Common myeloid progenitor, CD34-positive (primary cell): ENCODE measurements at regions not wholly inside any gene's neighbourhood (a gene's known extent, or its start where the extent isn't known, plus 50 kb on each side); places are given as distances from the start of the nearest gene placed in this dataset.
"Not testable (repeated sequence)": the region's sequence is repeated elsewhere in the genome, so short reads cannot be mapped to it uniquely, and the experiment has no call there.

ENCODE experiments used
- CTCF ChIA-PET: fragments of 350-600 bp; sonication (Branson Sonifier 250); formaldehyde crosslinking; loops from one replicate; lab custom pipeline; 2021; ENCODE audit warnings: antibody characterized with exemption; lab: Charles Lee
- POLR2A ChIA-PET: fragments of 350-600 bp; sonication (Branson Sonifier 250); formaldehyde crosslinking; loops from one replicate; lab custom pipeline; 2021; ENCODE audit warnings: antibody characterized with exemption; lab: Charles Lee
- DNase-seq, 3 donors: peaks; one replicate each; pipeline versions ENCODE4 v3.0.0 to v3.0.0-alpha.2; 2013
- H3K27ac ChIP-seq, 2 experiments: 1 replicate in 1 of 2; 2 replicates in 1 of 2; pipeline ENCODE4 v1.7.0; 2013; ENCODE audit warnings: inconsistent platforms in 2 of 2, low read length in 2 of 2, mild to moderate bottlenecking in 2 of 2, low read depth in 1 of 2, moderate library complexity in 1 of 2; ENCODE audit not compliant: severe bottlenecking in 2 of 2, insufficient read depth in 1 of 2, poor library complexity in 1 of 2
- H3K27me3 ChIP-seq, 5 experiments: replicated peaks in 2 of 5; 1 replicate in 3 of 5; 2 replicates in 2 of 5; pipeline versions ENCODE4 v1.6.1 to v1.7.0; 2013; ENCODE audit warnings: low read length in 4 of 5, mild to moderate bottlenecking in 2 of 5, moderate library complexity in 2 of 5, inconsistent platforms in 1 of 5; ENCODE audit not compliant: insufficient read depth in 5 of 5, control insufficient read depth in 4 of 5
- H3K36me3 ChIP-seq, 4 experiments: 1 replicate in 2 of 4; 2 replicates in 2 of 4; pipeline versions ENCODE4 v1.6.1 to v1.7.0; 2013; ENCODE audit warnings: low read length in 3 of 4, control low read depth in 1 of 4, mild to moderate bottlenecking in 1 of 4; ENCODE audit not compliant: control insufficient read depth in 4 of 4, insufficient read depth in 4 of 4
- H3K4me1 ChIP-seq, 4 experiments: 1 replicate in 3 of 4; 2 replicates in 1 of 4; pipeline versions ENCODE4 v1.6.1 to v1.7.1; 2013; ENCODE audit warnings: low read length in 3 of 4, mild to moderate bottlenecking in 3 of 4, control low read depth in 1 of 4, inconsistent platforms in 1 of 4, moderate library complexity in 1 of 4; ENCODE audit not compliant: control insufficient read depth in 4 of 4, insufficient read depth in 4 of 4; ENCODE audit errors: control extremely low read depth in 1 of 4
- H3K4me3 ChIP-seq, 7 experiments: 1 replicate in 4 of 7; 2 replicates in 3 of 7; pipeline versions ENCODE4 v1.5.1 to v1.7.0; 2013; ENCODE audit warnings: mild to moderate bottlenecking in 7 of 7, low read length in 6 of 7, moderate library complexity in 6 of 7, inconsistent platforms in 2 of 7, low read depth in 2 of 7, control low read depth in 1 of 7; ENCODE audit not compliant: insufficient read depth in 4 of 7, control insufficient read depth in 1 of 7; ENCODE audit errors: extremely low read depth in 1 of 7
- H3K9me3 ChIP-seq, 5 experiments: 1 replicate in 4 of 5; 2 replicates in 1 of 5; pipeline versions ENCODE4 v1.6.1 to v1.7.1; 2013; ENCODE audit warnings: low read length in 4 of 5, mild to moderate bottlenecking in 2 of 5, inconsistent platforms in 1 of 5, low read depth in 1 of 5, moderate library complexity in 1 of 5; ENCODE audit not compliant: control insufficient read depth in 4 of 5, insufficient read depth in 2 of 5; ENCODE audit errors: control extremely low read depth in 1 of 5
- WGBS: methylation state at CpG from one replicate; pipeline ENCODE4 v1.1.5; 2013; ENCODE audit not compliant: insufficient coverage; 5-methylcytosine and 5-hydroxymethylcytosine counted together

DNA sequence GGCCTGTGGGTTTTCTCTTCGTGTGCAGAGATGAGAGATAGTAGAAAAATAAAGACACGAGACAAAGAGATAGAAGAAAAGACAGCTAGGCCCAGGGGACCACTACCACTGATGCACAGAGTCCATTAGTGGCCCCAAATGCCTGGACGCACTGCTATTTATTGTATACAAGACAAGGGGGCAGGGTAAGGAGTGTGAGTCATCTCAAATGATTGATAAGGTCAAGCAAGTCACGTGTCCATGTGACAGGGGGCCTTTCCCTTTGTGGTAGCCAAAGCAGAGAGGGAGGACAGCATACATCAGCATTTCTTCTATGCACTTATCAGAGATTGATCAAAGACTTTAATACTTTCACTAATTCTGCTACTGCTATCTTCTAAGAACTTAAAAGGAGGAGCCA, 53.0 kb upstream of the PRSS16 start:
- 100% methylated on average over 3 of the region's 4 CpGs for WGBS
- H3K9me3 ChIP-seq, DNase-seq, H3K27ac ChIP-seq, H3K4me1 ChIP-seq, POLR2A ChIA-PET, CTCF ChIA-PET, H3K36me3 ChIP-seq, H3K27me3 ChIP-seq, H3K4me3 ChIP-seq: not testable (repeated sequence)

GRCh38 chr6:27195547-27195946, 52.0 kb upstream of the PRSS16 start:
- H3K27ac ChIP-seq, H3K36me3 ChIP-seq, H3K4me1 ChIP-seq, DNase-seq, H3K4me3 ChIP-seq, H3K9me3 ChIP-seq, H3K27me3 ChIP-seq: not testable (repeated sequence)
- ChIA-PET POLR2A (interaction anchor here (0.6 kb wide), 1 partner anchor 1922 kb away, joined by 4 read pairs; no protein-coding TSS in a partner anchor), CTCF (interaction anchor here (1.7 kb wide), 1 partner anchor 11 kb away, joined by 5 read pairs; no protein-coding TSS in a partner anchor)
- no CpG with 5 or more reads among the region's 3 CpGs for WGBS
